GM12892 (cell line): ENCODE measurements at regions not wholly inside any gene's neighbourhood (a gene's known extent, or its start where the extent isn't known, plus 50 kb on each side); places are given as distances from the start of the nearest gene placed in this dataset.

Source experiments
- DNase-seq: peaks from one replicate; pipeline ENCODE4 v3.0.0; 2011; ENCODE audit not compliant: insufficient read length
- FAIRE-seq: peaks from 2 replicates; lab custom pipeline; 2011; peaks lifted over from hg19 to GRCh38; lab: Jason Lieb, UNC
- POLR2A ChIP-seq: IDR thresholded peaks from 2 replicates; pipeline ENCODE4 v1.6.1; 2011; ENCODE audit warnings: low read depth, low read length, control low read depth
- POLR2AphosphoS5 ChIP-seq: IDR thresholded peaks from 2 replicates; pipeline ENCODE4 v1.6.1; 2011; ENCODE audit warnings: low read depth, low read length, control low read depth
- TAF1 ChIP-seq: IDR thresholded peaks from 2 replicates; pipeline ENCODE4 v1.6.1; 2011; ENCODE audit warnings: low read depth, mild to moderate bottlenecking, control low read depth, low read length, borderline replicate concordance

GRCh38 chr15:96505014-96505413 lies 174.5 kb downstream of the NR2F2 start:
- TF ChIP-seq POLR2AphosphoS5 (no peak), TAF1 (no peak), POLR2A (no peak)
- FAIRE-seq (no peak), DNase-seq (no peak)

- no peak for TF ChIP-seq POLR2A
- no peak for TF ChIP-seq POLR2AphosphoS5
- no peak for TF ChIP-seq TAF1
- no peak for DNase-seq
- no peak for FAIRE-seq
Observed at GRCh38 chr15:96514607-96515285, 184.2 kb downstream of the NR2F2 start.

GRCh38 chr15:96515371-96515770 lies 184.9 kb downstream of the NR2F2 start:
- no peak for FAIRE-seq
- TF ChIP-seq POLR2AphosphoS5 (no peak), TAF1 (no peak)
- DNase-seq, result no peak

GRCh38 chr15:96521386-96521785 lies 190.9 kb downstream of the NR2F2 start:
- FAIRE-seq (no peak), DNase-seq (no peak)
- TF ChIP-seq POLR2A, result no peak
- TF ChIP-seq TAF1, result no peak
- no peak for TF ChIP-seq POLR2AphosphoS5

- FAIRE-seq (no peak), DNase-seq (no peak)
- TF ChIP-seq POLR2AphosphoS5, result no peak
- TF ChIP-seq POLR2A, result no peak
- TF ChIP-seq TAF1, result no peak
Observed at GRCh38 chr15:96524676-96525417, 194.3 kb downstream of the NR2F2 start.

GRCh38 chr15:96535148-96535547 lies 204.6 kb downstream of the NR2F2 start:
- DNase-seq (no peak), FAIRE-seq (no peak)
- TF ChIP-seq TAF1 (no peak), POLR2AphosphoS5 (no peak), POLR2A (no peak)

GRCh38 chr15:96538491-96538890 lies 208.0 kb downstream of the NR2F2 start:
- no peak for FAIRE-seq
- no peak for DNase-seq
- TF ChIP-seq POLR2AphosphoS5 (no peak), TAF1 (no peak), POLR2A (no peak)

GRCh38 chr15:96540283-96540682 lies 209.8 kb downstream of the NR2F2 start:
- TF ChIP-seq POLR2A, result no peak
- TF ChIP-seq POLR2AphosphoS5, result no peak
- no peak for TF ChIP-seq TAF1
- no peak for DNase-seq
- FAIRE-seq, result no peak

GRCh38 chr15:96542130-96542770 lies 211.8 kb downstream of the NR2F2 start:
- TF ChIP-seq POLR2AphosphoS5, result no peak
- DNase-seq (no peak), FAIRE-seq (no peak)

GRCh38 chr15:96544162-96544756 lies 213.8 kb downstream of the NR2F2 start:
- FAIRE-seq, result no peak
- TF ChIP-seq POLR2A (no peak), POLR2AphosphoS5 (no peak), TAF1 (no peak)
- DNase-seq, result no peak

- TF ChIP-seq TAF1 (no peak), POLR2AphosphoS5 (no peak), POLR2A (no peak)
- DNase-seq (no peak), FAIRE-seq (no peak)
Observed at GRCh38 chr15:96549136-96549535, 218.6 kb downstream of the NR2F2 start.

GRCh38 chr15:96551196-96551595 lies 220.7 kb downstream of the NR2F2 start:
- DNase-seq, result no peak
- FAIRE-seq, result no peak
- no peak for TF ChIP-seq TAF1
- TF ChIP-seq POLR2AphosphoS5, result no peak
- TF ChIP-seq POLR2A, result no peak

- DNase-seq (no peak), FAIRE-seq (no peak)
- TF ChIP-seq POLR2A, result no peak
- TF ChIP-seq TAF1, result no peak
- TF ChIP-seq POLR2AphosphoS5, result no peak
Observed at GRCh38 chr15:96551722-96552121, 221.2 kb downstream of the NR2F2 start.
